Sigmoid colon (tissue), 6 donors: ENCODE measurements at regions not wholly inside any gene's neighbourhood (a gene's known extent, or its start where the extent isn't known, plus 50 kb on each side); places are given as distances from the start of the nearest gene placed in this dataset.

Experiments
- DNase-seq: peaks from one replicate; pipeline ENCODE4 v3.0.0-alpha.2; 2019
- H3K27ac ChIP-seq, 4 donors: fragments of 200-600 bp; sonication (generic); one replicate each; pipeline ENCODE4 v1.5.1; 2016 to 2019; ENCODE audit warnings: mild to moderate bottlenecking in 1 of 4
- H3K27me3 ChIP-seq, 3 donors: fragments of 200-600 bp; sonication (generic); one replicate each; pipeline ENCODE4 v1.5.1; 2019; ENCODE audit warnings: mild to moderate bottlenecking in 1 of 3
- H3K36me3 ChIP-seq, 4 donors: fragments of 200-600 bp; sonication (generic); one replicate each; pipeline ENCODE4 v1.5.1; 2016 to 2019
- H3K4me1 ChIP-seq, 4 donors: fragments of 200-600 bp; sonication (generic); one replicate each; pipeline ENCODE4 v1.5.1; 2017 to 2019
- H3K4me3 ChIP-seq, 4 donors: fragments of 200-600 bp; sonication (generic); one replicate each; pipeline ENCODE4 v1.5.1; 2017 to 2019; ENCODE audit warnings: mild to moderate bottlenecking in 2 of 4, moderate library complexity in 1 of 4
- H3K9me3 ChIP-seq, 4 donors: fragments of 200-600 bp in 3 of 4; sonication (generic) in 3 of 4; one replicate each; pipeline versions ENCODE4 v1.5.1 to v1.6.1; 2013 to 2019
- EP300 ChIP-seq, 4 donors: sonication (generic); formaldehyde crosslinking; IDR thresholded peaks; one replicate each; pipeline ENCODE4 v1.6.1; 2017; ENCODE audit warnings: antibody characterized with exemption in 4 of 4
- POLR2A ChIP-seq, 2 donors: fragments of 450-650 bp; IDR thresholded peaks; one replicate each; pipeline ENCODE4 v1.6.1; 2016; ENCODE audit warnings: antibody characterized with exemption in 2 of 2, mild to moderate bottlenecking in 2 of 2, moderate library complexity in 2 of 2
- POLR2AphosphoS5 ChIP-seq, 4 donors: sonication (generic); formaldehyde crosslinking; IDR thresholded peaks; one replicate each; pipeline ENCODE4 v1.6.1; 2017; ENCODE audit warnings: antibody characterized with exemption in 4 of 4
- WGBS, 2 donors: extraction: QIAGEN DNeasy Blood & Tissue Kit; methylation state at CpG; one replicate each; pipeline ENCODE4 v1.1.7; 2013; 5-methylcytosine and 5-hydroxymethylcytosine counted together
- intact Hi-C: fragments of 100-400 bp; cut with DNase I; formaldehyde crosslinking; loops from one replicate; pipeline ENCODE4 v1.15.1; 2023
- TF ChIP-seq, protein P1 (sequence below), 4 experiments: fragments of 450-650 bp in 3 of 4; fragments of 200-600 bp in 1 of 4; IDR thresholded peaks; one replicate each; pipeline ENCODE4 v1.5.1; 2016 to 2019; ENCODE audit warnings: antibody characterized with exemption in 4 of 4, mild to moderate bottlenecking in 3 of 4, moderate library complexity in 2 of 4
- donor health status: healthy with polysubstance abuse.
- donor health status: healthy.

DNA sequence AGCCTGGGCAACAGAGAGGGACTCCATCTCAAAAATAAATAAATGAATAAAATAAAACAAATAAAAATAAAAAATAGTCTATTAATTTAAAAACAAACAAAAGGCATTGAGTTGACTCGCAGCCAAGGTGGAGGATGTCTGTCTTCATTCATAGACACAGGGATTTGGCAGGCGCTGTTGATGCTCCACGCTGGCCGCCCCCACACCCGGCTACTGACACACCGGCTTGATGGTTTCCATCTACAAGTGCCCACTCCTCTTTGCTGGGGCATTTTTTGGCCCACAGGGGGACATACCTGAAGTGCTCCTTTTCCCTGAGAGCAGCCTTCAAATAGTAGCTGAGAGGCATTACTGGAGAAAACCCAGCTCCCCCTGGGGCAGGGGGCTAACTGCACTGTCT is 178.3 kb upstream of the RALGAPA2 start:
- intact Hi-C loops, result no loop called here
- 94 to 95% methylated on average over 6 of the region's 6 CpGs for WGBS, 2 donors

DNA sequence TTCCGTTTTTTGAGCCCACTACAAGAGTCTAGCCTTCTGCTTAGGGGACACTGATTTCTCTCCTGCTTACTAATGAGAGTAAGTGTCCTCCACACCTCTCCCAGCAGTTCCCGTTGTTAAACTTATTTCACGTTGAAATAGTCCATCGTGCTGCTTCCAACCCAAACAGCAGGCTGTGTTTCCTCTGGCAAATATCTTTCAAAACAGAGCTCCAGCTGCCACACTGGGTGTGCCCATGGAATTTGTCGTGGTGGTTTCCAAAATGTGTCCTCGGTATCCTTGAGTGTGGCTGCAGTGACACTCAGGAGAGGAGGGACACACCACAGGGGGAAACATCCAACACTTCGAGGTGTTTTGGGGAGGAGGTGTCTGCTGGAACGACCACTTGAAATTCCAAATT is 176.5 kb upstream of the RALGAPA2 start:
- intact Hi-C loops, result no loop called here
- Histone ChIP-seq H3K4me1 (no peaks in the 10 kb centered on the region), H3K27me3 (peaks cover 0 to 8% (median 0%) of the 10 kb centered on the region in 3 donors), H3K9me3 (no peaks in the 10 kb centered on the region), H3K36me3 (no peaks in the 10 kb centered on the region), H3K4me3 (no peak overlapping the region), H3K27ac (no peak overlapping the region)
- DNase-seq, result no peak
- TF ChIP-seq POLR2A (IDR thresholded peaks at IDR 0.05) (no peak), POLR2AphosphoS5 (IDR thresholded peaks at IDR 0.05) (no peak), EP300 (IDR thresholded peaks at IDR 0.05) (no peak)
- TF ChIP-seq, protein P1, sequence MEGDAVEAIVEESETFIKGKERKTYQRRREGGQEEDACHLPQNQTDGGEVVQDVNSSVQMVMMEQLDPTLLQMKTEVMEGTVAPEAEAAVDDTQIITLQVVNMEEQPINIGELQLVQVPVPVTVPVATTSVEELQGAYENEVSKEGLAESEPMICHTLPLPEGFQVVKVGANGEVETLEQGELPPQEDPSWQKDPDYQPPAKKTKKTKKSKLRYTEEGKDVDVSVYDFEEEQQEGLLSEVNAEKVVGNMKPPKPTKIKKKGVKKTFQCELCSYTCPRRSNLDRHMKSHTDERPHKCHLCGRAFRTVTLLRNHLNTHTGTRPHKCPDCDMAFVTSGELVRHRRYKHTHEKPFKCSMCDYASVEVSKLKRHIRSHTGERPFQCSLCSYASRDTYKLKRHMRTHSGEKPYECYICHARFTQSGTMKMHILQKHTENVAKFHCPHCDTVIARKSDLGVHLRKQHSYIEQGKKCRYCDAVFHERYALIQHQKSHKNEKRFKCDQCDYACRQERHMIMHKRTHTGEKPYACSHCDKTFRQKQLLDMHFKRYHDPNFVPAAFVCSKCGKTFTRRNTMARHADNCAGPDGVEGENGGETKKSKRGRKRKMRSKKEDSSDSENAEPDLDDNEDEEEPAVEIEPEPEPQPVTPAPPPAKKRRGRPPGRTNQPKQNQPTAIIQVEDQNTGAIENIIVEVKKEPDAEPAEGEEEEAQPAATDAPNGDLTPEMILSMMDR (IDR thresholded peaks at IDR 0.05), result no peak
- WGBS, 2 donors, result 62 to 64% methylated on average over 8 of the region's 8 CpGs

More for the DNA sequence above, 178.3 kb upstream of the RALGAPA2 start:
- Histone ChIP-seq H3K4me1 (no peaks in the 10 kb centered on the region), H3K9me3 (no peaks in the 10 kb centered on the region), H3K4me3 (no peak overlapping the region), H3K27me3 (peaks cover 0 to 4% (median 0%) of the 10 kb centered on the region in 3 donors), H3K36me3 (no peaks in the 10 kb centered on the region), H3K27ac (no peak overlapping the region)
- no peak for DNase-seq
- TF ChIP-seq, protein P1 (IDR thresholded peaks at IDR 0.05), result no peak
- TF ChIP-seq EP300 (IDR thresholded peaks at IDR 0.05) (no peak), POLR2A (IDR thresholded peaks at IDR 0.05) (no peak), POLR2AphosphoS5 (IDR thresholded peaks at IDR 0.05) (no peak)

DNA sequence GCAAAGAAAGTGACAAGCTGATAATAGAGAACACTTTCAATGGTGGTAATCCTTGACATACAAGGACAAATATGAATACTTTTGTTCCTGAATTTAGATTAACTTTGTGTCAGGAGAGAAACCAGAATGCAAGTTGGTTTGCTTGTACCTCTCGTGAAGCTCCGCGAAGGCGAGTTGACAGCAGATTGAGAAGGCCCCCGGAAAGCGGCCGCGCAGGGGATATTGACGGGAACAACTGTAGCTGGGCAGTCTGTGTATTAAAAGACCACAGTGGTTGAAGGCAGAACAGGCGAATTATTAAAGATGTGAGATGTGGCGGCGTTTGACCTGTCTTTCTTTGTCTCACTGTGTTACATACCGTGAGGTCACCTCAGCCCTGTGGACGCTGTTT is 175.8 kb upstream of the RALGAPA2 start:
- intact Hi-C loops, result no loop called here
- Histone ChIP-seq H3K36me3 (no peaks in the 10 kb centered on the region), H3K27ac (no peak overlapping the region), H3K9me3 (no peaks in the 10 kb centered on the region), H3K27me3 (peaks cover 0 to 8% (median 0%) of the 10 kb centered on the region in 3 donors), H3K4me1 (no peaks in the 10 kb centered on the region), H3K4me3 (no peak overlapping the region)
- DNase-seq, result no peak
- TF ChIP-seq, protein P1 (IDR thresholded peaks at IDR 0.05), result no peak
- TF ChIP-seq POLR2A (IDR thresholded peaks at IDR 0.05) (no peak), POLR2AphosphoS5 (IDR thresholded peaks at IDR 0.05) (no peak), EP300 (IDR thresholded peaks at IDR 0.05) (no peak)
- WGBS, 2 donors, result 93 to 95% methylated on average over 14 of the region's 14 CpGs

DNA sequence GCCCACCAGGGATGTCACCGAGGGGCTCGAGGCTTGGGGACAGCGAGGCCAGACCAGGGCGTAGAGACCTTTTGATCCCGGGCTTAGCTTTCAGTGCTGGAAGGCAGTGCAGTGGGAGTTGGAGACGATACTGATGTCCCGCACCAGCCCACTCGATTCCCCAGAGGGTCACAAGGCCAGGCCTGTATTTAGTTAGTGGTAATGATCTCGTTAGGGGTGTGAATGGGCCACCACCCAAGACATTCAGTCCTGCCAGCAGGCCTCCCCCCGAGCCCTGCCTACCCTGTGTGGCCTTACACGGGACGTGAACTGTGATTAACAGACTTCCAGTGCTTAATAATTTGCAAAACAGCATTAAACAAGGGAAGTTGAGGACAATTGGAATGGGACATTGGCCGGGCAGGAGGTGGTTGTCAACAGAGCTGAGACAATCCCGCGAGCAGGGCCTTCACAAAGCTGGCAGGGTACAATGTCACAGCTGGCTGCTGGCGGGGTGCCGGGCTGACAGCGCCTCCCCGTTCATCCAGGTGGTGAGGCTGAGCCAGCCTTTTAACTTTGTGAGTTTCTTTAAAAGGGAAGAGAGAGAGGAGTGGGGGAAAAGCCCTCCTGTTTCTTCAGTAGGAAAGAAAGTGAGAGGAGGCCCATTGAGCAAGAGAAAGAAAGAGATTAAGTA is 175.3 kb upstream of the RALGAPA2 start:
- DNase-seq, result no peak

More for the DNA sequence above, 175.3 kb upstream of the RALGAPA2 start:
- WGBS, 2 donors, result 66 to 71% methylated on average over 19 of the region's 19 CpGs
- peaks cover 0 to 8% (median 0%) of the 10 kb centered on the region in 3 donors for H3K27me3 ChIP-seq
- H3K4me3 ChIP-seq, result no peak overlapping the region
- H3K9me3 ChIP-seq, result no peaks in the 10 kb centered on the region
- no peaks in the 10 kb centered on the region for H3K4me1 ChIP-seq
- H3K36me3 ChIP-seq, result no peaks in the 10 kb centered on the region
- intact Hi-C loops, result no loop called here
- no peak overlapping the region for H3K27ac ChIP-seq
- no peak for TF ChIP-seq POLR2AphosphoS5 (IDR thresholded peaks at IDR 0.05)
- no peak for TF ChIP-seq POLR2A (IDR thresholded peaks at IDR 0.05)
- TF ChIP-seq, protein P1 (IDR thresholded peaks at IDR 0.05), result no peak
- no peak for TF ChIP-seq EP300 (IDR thresholded peaks at IDR 0.05)
